Right lung (tissue), 2 donors: ENCODE measurements at regions not wholly inside any gene's neighbourhood (a gene's known extent, or its start where the extent isn't known, plus 50 kb on each side); places are given as distances from the start of the nearest gene placed in this dataset.

Source experiments
- DNase-seq, 2 donors: peaks; one replicate each; pipeline ENCODE4 v3.0.0-alpha.2; 2013

DNA sequence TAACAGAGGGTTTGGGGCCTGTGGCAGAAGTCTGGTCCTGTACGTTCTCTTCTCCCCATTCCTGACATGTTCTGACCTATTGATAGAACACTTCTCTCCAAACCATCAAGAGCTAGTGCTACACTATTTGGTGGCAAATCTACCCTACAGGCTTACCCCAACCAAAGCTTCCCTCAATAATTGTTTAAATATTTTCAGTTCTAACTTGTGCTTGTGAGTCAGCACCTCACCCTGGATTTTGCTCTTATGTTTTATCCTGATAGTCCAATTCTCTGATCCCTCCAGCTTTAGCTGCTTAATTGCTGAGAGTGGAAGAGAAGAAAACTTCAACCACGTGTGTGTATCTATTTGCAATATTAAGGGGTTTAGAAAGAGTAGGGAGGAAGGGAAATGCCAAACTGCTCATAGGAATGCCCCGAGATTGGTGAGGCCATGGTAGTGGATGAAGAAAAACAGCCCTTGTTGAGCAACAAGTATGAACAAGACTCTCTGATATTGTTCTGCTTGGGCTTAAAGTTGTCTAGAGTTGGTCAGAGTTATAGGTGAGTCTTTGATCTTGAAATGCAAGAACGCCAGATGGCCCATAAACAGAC is 67.8 kb upstream of the PARD3B start:
- no peak for DNase-seq

DNA sequence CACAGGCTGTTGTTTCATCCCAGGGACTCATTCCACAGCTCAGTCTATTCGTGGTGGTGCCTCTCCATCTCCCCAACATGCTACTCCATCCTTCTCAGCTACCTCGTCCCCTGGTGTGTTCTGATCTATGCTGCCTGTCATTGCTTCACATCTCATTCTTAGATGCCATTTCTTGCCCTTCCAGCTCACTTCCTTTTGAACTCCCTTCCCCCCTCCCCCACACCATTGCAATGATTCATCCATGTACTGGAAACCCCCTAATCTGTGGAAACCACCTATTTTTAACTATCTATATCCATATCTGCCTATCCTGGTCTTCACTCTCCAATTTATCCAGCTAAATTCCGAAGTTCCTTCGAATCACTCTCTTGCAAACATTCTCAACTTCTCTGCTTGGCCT is 65.7 kb upstream of the PARD3B start:
- no peak for DNase-seq

DNA sequence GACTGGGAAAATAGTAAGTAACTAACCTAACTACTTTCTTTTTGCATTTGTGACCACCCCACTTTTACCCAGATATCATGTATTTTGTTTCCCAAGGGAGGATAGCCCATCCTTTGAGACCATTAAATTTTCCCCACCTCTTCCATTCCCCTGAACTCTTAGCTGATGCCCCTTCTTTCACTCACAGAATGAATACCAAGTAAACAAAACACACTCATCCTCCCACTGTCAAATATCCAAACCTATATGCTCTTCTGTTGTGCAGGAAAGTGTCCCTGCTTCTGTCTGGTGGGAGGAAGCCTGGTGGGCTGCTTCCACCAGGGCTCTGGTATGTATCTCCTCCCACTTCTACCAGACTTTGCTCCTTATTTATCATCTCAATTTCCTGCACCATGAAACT is 64.6 kb upstream of the PARD3B start:
- DNase-seq = no peak

DNA sequence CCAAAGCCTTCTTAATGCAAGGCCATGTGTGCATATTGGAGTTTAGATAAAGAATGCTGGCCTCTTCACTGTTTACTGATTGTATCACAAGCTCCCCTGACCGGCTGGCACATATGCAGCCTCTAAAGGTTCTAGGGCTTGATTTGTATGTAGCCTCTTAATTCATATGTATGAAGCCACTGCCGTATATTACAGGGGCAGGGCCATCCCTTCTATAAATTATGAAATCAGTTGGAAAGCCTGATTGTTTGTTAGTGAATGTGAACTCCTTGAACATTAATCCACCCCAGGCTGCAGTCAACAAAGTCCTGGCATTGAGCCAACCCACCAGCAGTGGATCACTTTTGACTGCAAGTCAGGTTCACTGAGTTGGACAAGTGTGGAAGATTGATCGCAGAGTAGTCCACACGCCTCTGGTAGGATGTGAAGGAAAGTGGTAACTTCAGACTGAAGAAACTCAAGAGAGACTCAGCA is 61.6 kb upstream of the PARD3B start:
- no peak for DNase-seq

DNA sequence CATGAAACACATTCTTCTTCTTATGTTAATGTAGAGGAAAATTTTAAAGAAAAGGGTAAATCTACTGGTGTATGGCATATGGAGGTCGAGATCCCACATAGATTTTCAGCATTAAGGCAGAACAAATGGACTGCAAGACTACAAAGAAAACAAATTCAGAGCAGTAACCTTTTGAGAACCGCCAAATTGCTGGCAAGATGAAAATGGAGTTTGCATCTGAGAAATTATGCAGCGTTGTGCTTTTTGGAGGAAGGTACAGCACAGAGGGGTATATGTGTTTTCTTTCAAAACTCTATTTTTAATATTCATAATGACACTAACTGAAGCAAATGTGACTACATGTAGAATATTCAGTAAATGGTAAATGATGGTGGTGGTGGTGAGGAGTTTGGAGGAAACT is 59.0 kb upstream of the PARD3B start:
- DNase-seq = no peak

DNA sequence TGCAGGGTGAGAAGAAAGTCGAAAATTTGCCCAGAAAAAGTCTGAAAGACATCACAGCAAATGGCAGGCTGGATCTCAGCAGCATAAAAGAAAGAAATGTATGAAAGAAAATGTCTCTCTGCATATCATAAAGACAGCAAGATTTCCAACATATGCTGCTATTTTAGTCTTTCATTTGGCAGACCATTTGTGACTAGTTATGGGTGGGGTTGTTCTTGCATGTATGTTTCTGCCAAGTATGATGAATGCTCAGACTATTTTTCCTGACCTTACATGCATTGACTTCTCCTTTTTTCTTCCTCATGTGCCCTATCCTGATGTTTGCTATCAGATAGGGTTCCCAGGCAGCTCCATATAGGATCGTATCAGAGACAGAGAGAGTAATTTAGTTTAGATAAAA is 58.5 kb upstream of the PARD3B start:
- DNase-seq = no peak

DNA sequence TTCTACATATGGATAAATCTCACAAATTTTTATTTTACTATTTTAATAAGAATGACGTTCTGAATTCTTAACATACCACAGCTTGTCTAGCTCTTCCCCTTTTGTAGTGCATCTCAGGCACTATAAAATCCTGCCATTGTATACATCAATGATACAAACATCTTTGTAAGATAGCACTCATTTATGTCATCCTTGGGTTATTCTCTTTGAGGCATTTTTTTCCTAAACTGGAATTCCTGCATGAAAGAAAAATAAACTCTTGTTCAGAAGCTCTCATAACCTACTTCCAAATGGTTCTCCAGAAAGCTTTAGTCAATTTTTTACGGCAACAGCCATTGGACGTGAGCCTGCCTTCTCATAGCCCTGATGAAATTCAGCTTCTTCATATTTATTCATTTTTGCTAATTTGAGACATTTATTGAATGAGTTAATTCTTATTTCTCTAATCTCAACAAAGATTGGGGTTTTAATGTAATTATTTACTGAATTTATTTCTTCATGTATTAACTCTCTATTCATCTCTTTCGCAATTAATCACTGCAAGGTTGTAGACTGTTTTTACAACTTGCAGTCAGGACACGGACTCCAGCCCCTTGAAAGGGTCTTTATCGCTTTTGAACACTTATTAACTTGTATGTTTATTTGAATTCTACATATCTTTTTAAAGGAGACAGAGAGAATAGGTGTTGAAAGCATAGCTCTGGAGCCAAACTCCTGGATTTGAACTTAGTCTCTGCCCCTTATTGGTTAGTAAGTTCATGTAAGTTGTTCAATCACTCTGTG is 57.6 kb upstream of the PARD3B start:
- DNase-seq = no peak

DNA sequence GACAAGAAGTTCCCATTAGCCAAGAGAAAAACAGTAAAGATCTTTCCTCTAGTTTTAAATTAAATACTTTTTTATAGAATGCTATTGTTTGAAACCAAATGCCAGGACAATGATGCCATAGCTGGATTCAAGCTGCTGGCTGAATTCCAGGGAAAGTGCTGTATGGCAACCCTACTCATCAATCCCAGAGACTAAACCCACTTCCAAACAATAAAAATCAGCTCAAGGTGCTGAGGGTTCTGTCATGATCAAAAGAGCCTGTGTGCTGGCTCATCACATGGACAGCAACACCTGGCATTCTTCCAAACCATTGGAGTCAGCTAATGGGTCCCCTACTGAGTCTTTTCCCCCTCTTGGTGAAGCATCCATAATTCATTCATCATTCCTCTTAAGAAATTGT is 53.7 kb upstream of the PARD3B start:
- no peak for DNase-seq

DNA sequence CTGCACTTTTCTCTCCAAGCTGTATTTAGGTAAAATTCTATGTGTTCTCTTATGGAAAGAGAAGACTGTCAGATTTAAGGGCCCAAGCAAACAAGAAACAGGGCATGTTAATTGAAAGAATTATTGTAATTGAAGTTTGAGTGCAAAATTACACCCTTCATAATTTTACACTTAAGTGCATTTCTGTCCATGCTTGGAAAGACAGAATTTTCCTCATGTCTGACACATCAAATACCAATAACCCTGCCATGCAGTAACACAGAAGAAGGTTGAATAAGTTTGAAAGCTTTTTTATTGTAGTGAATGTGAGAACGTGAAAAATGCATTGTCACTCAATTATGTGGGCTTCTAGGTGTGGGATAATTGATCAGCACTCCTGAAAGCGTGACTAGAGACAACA is 52.9 kb upstream of the PARD3B start:
- DNase-seq = no peak

GRCh38 chr2:204494681-204495080 is 50.6 kb upstream of the PARD3B start:
- DNase-seq = no peak

GRCh38 chr2:204495381-204495780 is 49.9 kb upstream of the PARD3B start:
- DNase-seq = no peak
